Superior temporal gyrus (tissue), 1 donor: ENCODE measurements at regions not wholly inside any gene's neighbourhood (a gene's known extent, or its start where the extent isn't known, plus 50 kb on each side); places are given as distances from the start of the nearest gene placed in this dataset.

Experiments used
- DNase-seq: peaks from one replicate; pipeline ENCODE4 v3.0.0-alpha.2; 2016; ENCODE audit errors: extremely low spot score

DNA sequence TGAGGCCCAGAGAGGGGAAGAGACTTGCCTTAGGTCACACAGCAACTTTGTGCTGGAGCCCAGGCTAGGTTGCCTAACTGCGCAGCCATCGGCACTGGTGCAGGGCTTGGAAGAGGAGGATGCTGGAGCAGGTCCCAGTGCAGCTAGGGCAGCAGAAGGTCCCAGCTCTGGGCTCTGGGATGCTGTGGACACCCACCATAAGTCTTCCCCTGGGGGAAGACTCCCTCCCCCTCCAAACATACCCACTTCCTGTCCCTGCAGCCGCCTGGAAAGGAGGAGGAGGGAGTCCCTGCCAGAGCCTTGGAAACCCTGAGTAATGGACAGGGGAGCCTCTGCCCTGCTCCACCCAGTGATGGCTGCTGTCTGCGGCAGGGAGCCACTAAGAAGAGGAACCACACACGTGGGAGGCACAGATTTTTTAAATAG lies 93.6 kb downstream of the NCR2 start:
- DNase-seq = no peak

- DNase-seq = peak; percentile 33
Observed at GRCh38 chr6:41429506-41430504, 94.4 kb downstream of the NCR2 start.

- no peak for DNase-seq
Observed at GRCh38 chr6:41430875-41431274, 95.5 kb downstream of the NCR2 start.

GRCh38 chr6:41432280-41432679 lies 96.9 kb downstream of the NCR2 start:
- DNase-seq = no peak

DNA sequence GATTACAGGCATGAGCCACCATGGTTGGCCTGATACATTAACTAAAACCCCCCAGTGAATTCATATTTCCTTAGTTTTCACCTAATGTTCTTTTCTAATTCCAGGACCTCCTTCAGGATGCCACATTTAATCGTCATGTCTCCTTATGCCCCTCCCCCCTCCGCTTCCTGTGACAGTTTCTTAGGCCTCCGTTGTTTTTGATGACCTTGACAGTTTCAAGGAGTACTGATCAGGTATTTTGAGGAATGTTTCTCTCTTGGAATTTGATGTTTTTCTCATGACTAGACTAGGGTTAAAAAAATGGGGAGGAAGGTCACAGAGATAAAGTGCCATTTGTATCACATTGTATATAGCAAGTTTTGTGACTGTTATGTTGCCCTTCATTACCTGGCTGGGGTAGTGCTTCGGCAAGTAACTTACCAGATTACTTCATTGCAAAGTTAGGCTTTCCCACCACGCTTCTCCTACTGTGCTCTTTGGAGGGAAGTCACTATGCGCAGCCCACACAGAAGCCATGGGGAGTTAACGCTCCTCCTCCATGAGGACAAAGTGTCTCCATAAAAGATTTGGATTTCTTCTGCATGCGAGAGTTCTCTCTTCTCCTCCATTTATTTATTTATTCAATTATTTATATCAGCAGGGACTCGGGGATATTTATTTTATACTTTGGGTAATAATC lies 99.5 kb downstream of the NCR2 start:
- DNase-seq = no peak

DNA sequence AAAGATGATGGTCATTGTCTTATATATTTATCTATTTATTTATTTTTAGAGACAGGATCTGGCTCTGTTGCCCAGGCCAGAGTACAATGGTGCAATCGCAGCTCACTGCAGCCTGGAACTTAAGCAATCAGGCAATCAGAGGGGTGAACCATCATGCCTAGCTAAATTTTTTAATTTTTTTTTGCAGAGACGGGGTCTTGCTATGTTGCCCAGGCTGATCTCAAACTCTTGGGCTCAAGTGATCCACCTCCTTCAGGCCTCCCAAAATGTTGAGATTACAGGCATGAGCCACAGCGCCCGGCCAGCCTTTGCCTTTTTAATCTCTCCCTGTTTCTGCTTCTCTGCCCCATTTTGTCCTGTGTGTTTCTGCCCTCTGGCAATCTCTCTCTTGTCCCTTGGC lies 102.2 kb downstream of the NCR2 start:
- DNase-seq = no peak

- no peak for DNase-seq
Observed at GRCh38 chr6:41438746-41439145, 103.3 kb downstream of the NCR2 start.

DNA sequence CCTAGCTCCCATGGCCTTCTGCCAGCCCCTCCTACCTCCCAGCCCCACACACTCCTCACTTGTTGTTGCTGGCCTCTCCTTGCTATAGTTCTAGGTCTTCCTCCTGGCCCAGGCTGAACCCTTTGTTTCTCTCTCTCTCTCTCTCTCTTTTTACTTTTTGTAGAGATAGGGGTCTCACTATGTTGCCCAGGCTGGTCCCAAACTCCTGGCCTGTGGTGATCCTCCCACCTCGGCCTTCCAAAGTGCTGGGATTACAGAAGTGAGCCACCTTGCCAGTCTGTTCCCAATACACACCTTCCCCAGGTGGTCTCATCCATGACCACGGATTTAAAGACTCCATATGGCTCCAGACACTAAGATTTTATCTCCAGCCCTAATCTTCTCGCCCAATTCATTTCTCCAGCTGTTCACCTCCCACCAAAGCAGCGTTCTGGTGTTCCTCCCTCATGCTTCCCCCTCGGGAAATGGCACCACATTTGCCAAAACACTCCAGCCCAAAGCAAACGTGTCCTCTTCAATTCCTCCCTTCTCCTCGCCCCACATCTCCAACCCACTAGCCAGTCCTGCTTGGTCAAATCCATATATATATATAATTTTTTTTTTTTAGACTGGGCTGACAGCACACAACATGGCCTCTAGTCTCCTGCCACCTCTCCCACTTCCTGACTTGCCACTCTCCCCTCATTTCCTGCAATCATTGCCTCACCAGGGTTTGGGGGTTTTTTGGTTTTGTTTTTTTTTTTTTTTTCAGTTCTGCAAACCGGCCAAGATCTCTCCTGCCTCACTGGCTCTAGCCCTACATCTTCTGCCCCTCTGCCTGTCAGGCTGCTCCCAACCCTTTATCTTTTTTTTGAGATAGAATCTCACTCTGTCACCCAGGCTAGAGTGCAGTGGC lies 104.4 kb downstream of the NCR2 start:
- DNase-seq = no peak

- DNase-seq = no peak
Observed at GRCh38 chr6:41440958-41441357, 105.2 kb upstream of the FOXP4 start.

DNA sequence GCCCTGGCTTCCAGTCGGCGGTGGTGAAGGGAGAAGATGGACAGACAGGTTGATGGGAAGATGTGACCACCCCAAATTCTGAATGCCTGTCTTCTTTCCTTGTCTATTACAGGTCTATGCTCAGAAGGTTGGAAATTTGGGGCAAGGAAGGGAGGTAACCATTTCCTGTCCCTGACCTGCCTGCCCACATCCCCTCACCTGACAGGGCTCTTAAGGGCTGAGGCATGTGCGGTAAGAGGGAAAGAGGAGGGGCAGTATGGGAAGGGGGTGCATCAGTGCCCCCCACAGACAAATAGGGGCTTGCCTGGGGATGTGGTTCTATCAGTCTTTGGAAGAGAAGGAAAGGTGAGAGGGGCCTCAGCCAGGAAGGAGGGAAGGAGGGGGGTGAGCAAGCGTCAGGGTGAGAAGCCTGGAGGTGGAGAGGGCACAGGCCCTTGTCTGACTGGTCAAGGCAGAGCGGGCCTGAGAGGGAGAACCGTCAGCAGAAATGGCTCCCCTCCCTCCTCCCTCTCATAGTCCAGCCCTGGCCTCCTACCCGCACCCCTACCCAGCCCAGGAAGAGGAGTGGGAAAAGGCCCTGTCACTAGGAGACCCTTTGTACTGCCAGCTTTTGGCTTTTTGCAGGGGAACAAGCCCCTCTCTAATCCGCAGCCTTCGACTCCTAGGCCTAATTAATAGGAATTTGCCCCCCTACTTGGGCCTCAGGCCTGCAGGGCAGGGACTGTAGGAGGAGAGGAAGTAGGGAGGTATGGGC lies 104.4 kb upstream of the FOXP4 start:
- DNase-seq = no peak

GRCh38 chr6:41442352-41442672 lies 103.9 kb upstream of the FOXP4 start:
- DNase-seq = no peak

DNA sequence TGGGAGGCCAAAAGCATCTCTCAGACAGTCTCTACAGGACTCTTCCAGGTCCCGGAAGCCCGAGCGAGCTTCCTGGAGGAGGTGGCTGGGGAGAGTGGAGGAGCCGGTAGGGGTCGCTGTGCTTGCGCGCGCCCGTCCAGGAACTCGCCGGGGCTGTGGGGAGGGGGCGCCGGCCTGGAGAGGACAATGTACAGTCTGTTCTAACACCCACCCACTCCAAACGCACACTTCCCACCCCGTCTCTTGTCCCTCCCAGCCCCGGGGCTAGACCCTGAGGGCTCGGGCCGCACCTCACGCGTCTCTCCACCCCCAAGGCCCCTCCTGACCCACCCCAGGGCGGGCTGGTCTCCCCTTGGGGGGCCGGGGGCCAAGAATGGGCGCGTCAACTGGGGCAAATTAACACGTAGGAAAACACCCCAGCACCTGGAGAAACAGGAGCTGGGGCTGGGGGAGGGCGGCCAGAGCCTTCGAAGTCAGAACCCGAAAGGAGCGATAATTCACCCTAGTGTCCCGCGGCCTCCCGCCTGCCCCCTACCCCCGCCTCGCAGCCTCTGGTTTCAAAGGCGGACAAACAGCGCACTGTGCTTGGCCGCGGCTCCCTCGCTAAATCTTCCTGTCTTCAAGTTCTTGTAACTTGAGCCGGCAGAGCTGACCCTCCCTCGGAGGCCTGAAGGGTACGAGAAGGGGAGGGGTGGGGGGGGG lies 103.2 kb upstream of the FOXP4 start:
- DNase-seq = no peak

GRCh38 chr6:41443616-41444525 lies 102.3 kb upstream of the FOXP4 start:
- DNase-seq = no peak

GRCh38 chr6:41445261-41445660 lies 100.9 kb upstream of the FOXP4 start:
- DNase-seq = no peak

DNA sequence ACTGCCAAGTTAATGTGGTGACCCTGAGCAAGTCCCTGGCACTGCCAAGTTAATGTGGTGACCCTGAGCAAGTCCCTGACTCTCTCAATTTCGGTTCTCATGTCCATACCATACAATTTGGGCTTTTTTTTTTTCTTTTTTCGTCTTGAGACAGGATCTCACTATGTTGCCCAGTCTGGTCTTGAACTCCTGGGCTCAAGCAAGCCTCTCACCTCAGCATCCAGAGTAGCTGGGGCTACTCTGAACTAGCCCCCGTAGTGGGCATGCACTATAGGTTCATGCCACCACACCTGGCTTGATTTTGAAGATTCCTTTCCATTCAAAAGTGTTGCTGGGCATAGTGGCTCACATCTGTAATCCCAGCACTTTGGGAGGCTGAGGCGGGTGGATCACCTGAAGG lies 100.0 kb upstream of the FOXP4 start:
- no peak for DNase-seq

GRCh38 chr6:41446907-41447545 lies 99.2 kb upstream of the FOXP4 start:
- no peak for DNase-seq

DNA sequence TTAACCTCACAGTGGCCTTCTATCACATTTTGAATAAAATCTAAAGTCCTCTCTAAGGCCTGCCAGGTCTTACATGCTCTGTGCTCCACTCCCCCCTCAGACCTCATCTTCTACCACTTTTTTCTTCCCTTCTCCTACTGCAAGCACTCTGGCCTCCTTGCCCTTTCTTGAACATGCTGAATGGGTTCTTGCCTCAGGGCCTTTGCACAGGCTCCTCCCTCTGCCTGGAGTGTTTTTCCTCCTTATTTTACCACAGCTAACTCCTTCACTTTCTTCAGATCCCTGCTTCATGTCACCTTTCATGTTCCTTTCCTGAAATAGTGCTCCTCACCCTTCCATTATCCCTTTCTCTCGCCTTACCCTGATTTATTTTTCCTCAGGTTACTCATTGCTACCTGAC lies 97.9 kb upstream of the FOXP4 start:
- DNase-seq = no peak

- DNase-seq = no peak
Observed at GRCh38 chr6:41449399-41450245, 96.6 kb upstream of the FOXP4 start.
